ENCODE measurements at regions not wholly inside any gene's neighbourhood (a gene's known extent, or its start where the extent isn't known, plus 50 kb on each side); places are given as distances from the start of the nearest gene placed in this dataset.
A peak's percentile ranks its signal among the peaks of the same experiment; 100 is the strongest.

DNA sequence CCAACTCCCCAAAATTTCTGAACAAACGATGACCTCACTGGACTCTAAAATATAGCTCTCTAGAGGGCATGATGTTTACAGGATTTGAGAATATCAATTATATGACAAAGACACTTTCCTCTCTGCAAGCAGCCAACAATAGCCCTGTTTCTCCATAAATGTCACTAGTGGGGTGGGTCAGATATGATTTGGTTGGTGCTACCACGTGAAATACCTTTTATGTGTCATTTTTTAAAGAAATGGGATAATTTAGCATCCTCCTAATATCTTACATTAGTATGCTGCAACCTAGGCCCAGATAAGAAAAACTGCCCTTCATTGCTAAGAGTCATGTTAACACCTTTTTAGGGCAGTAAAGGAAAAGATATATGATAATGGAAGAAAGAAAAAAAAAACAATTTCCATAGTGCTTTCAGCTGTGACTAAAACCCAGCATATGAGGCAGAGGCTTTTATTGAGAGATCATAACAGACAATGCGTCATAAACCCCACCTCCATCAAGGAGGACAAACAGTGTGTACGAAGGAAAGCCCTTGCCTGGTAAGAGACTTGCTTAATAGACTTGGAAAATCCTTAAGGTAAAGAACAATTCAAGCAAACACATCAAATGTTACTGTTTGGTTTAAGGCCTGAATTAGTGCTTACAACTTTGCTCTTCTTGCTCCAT, 372.4 kb upstream of the PAPPA start:
- Histone ChIP-seq H3K36me3 (replicated peaks in 1 of 2; ENCODE audit: control insufficient read depth in 1 of 2, insufficient read depth in 2 of 2, low read length in 1 of 2) (no peaks in the 10 kb centered on the region), H3K27ac (ENCODE audit: low read depth in 2 of 2, low read length in 1 of 2) (no peak overlapping the region)

DNA sequence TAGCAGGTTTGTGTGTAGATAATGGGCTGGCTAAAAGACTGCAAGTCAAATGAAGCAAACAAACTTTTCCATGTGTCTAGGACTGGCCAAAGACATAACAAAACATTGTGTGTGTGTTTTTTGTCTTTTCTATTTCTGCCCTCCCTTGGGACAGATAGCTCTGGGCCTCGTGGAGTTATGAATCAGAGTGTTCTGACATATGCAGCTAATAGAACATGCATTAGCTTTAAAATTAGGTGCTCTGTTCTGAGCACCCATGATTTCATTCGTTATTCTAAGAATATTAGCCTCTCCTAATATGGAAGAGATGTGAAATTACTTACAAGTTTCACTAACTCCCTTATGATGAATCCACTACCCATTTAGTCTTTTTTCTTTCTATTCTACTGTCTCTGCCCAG, 367.3 kb upstream of the PAPPA start:
- 47% methylated on average over 2 of the region's 2 CpGs for WGBS (ENCODE audit: low lambda C conversion rate)
- Histone ChIP-seq H3K4me3 (ENCODE audit: low read depth in 2 of 2, low read length in 1 of 2) (no peak overlapping the region), H3K27me3 (ENCODE audit: insufficient read depth) (no peaks in the 10 kb centered on the region), H3K27ac (ENCODE audit: low read depth in 2 of 2, low read length in 1 of 2) (no peak overlapping the region; a peak in 1 of 4 replicates), H3K4me2 (no peak overlapping the region), H3K9ac (no peak overlapping the region), H3K36me3 (replicated peaks in 1 of 2; ENCODE audit: control insufficient read depth in 1 of 2, insufficient read depth in 2 of 2, low read length in 1 of 2) (no peaks in the 10 kb centered on the region), H4K20me1 (ENCODE audit: insufficient read depth) (no peaks in the 10 kb centered on the region), H3K79me2 (ENCODE audit: insufficient read depth) (no peaks in the 10 kb centered on the region), H3F3A (replicated peaks; ENCODE audit: insufficient read depth) (no peaks in the 10 kb centered on the region), H3K9me2 (no peaks in the 10 kb centered on the region), H3K4me1 (ENCODE audit: control insufficient read depth in 1 of 2, insufficient read depth in 2 of 2, low read depth in 1 of 2, low read length in 1 of 2) (no peaks in the 10 kb centered on the region), H2AFZ (ENCODE audit: low read depth) (0 out of 2 replicates have a peak overlapping the region, but pooled peaks have one; percentile 4), H3K9me3 (no peaks in the 10 kb centered on the region)
- POLR2A ChIA-PET = no interaction called here
- no peak for DNase-seq
- no peak for TF ChIP-seq ELF1 (IDR thresholded peaks at IDR 0.05)
- TF ChIP-seq NFIC (IDR thresholded peaks at IDR 0.05; ENCODE audit: borderline replicate concordance) = no peak
- no peak for TF ChIP-seq EP300 (IDR thresholded peaks at IDR 0.05; ENCODE audit: borderline replicate concordance in 1 of 2, low read depth in 1 of 2, low read length in 1 of 2)
- TF ChIP-seq FOXM1 (IDR thresholded peaks at IDR 0.05; ENCODE audit: low read depth) = no peak
- CTCF ChIA-PET = no interaction called here

More for the DNA sequence above, 372.4 kb upstream of the PAPPA start:
- Histone ChIP-seq H3K27me3 (ENCODE audit: insufficient read depth) (no peaks in the 10 kb centered on the region), H3K4me3 (ENCODE audit: low read depth in 2 of 2, low read length in 1 of 2) (no peak overlapping the region), H3K9ac (no peak overlapping the region), H3K9me3 (no peaks in the 10 kb centered on the region), H3F3A (replicated peaks; ENCODE audit: insufficient read depth) (peaks cover 3% of the 10 kb centered on the region), H2AFZ (ENCODE audit: low read depth) (no peak overlapping the region), H3K4me1 (ENCODE audit: control insufficient read depth in 1 of 2, insufficient read depth in 2 of 2, low read depth in 1 of 2, low read length in 1 of 2) (no peaks in the 10 kb centered on the region; a peak in 1 of 4 replicates), H4K20me1 (ENCODE audit: insufficient read depth) (no peaks in the 10 kb centered on the region), H3K9me2 (no peaks in the 10 kb centered on the region), H3K79me2 (ENCODE audit: insufficient read depth) (no peaks in the 10 kb centered on the region), H3K4me2 (no peak overlapping the region)
- ChIA-PET POLR2A (no interaction called here), CTCF (no interaction called here)
- DNase-seq = no peak
- TF ChIP-seq ELF1 (IDR thresholded peaks at IDR 0.05) (no peak), GATA2 (CRISPR knock-in tag; IDR thresholded peaks at IDR 0.05) (no peak), SIN3A (IDR thresholded peaks at IDR 0.05; ENCODE audit: borderline replicate concordance, low read depth, low read length) (no peak), FOXM1 (IDR thresholded peaks at IDR 0.05; ENCODE audit: low read depth) (no peak), FOSL2 (IDR thresholded peaks at IDR 0.05; ENCODE audit: borderline replicate concordance, low read depth) (no peak), ZBTB33 (IDR thresholded peaks at IDR 0.05; ENCODE audit: borderline replicate concordance, low read depth) (no peak)
- WGBS (ENCODE audit: low lambda C conversion rate) = 74% methylated on average over 4 of the region's 4 CpGs

- Histone ChIP-seq H3K79me2 (ENCODE audit: insufficient read depth) (no peaks in the 10 kb centered on the region), H3K9ac (no peak overlapping the region), H3K27me3 (ENCODE audit: insufficient read depth) (no peaks in the 10 kb centered on the region), H3K9me2 (no peaks in the 10 kb centered on the region), H3K4me2 (no peak overlapping the region), H3F3A (replicated peaks; ENCODE audit: insufficient read depth) (peaks cover 8% of the 10 kb centered on the region), H3K4me3 (ENCODE audit: low read depth in 2 of 2, low read length in 1 of 2) (no peak overlapping the region), H3K36me3 (replicated peaks in 1 of 2; ENCODE audit: control insufficient read depth in 1 of 2, insufficient read depth in 2 of 2, low read length in 1 of 2) (no peaks in the 10 kb centered on the region), H2AFZ (ENCODE audit: low read depth) (no peak overlapping the region), H4K20me1 (ENCODE audit: insufficient read depth) (no peaks in the 10 kb centered on the region), H3K27ac (ENCODE audit: low read depth in 2 of 2, low read length in 1 of 2) (no peak overlapping the region), H3K4me1 (ENCODE audit: control insufficient read depth in 1 of 2, insufficient read depth in 2 of 2, low read depth in 1 of 2, low read length in 1 of 2) (no peaks in the 10 kb centered on the region; a peak in 1 of 4 replicates), H3K9me3 (no peaks in the 10 kb centered on the region)
- CTCF ChIA-PET = no interaction called here
- TF ChIP-seq FOSL2 (IDR thresholded peaks at IDR 0.05; ENCODE audit: borderline replicate concordance, low read depth) (no peak), NRF1 (IDR thresholded peaks at IDR 0.05; ENCODE audit: low read depth, low read length) (no peak), RCOR1 (IDR thresholded peaks at IDR 0.05; ENCODE audit: low read length) (no peak), GATA2 (CRISPR knock-in tag; IDR thresholded peaks at IDR 0.05) (no peak), SMC3 (IDR thresholded peaks at IDR 0.05; ENCODE audit: low read depth, low read length) (no peak), GABPA (IDR thresholded peaks at IDR 0.05; ENCODE audit: low read depth) (no peak), RXRA (IDR thresholded peaks at IDR 0.05; ENCODE audit: borderline replicate concordance, low read depth) (no peak), USF2 (IDR thresholded peaks at IDR 0.05; ENCODE audit: borderline replicate concordance, low read depth, low read length) (no peak), IRF3 (IDR thresholded peaks at IDR 0.05; ENCODE audit: low read depth, low read length) (no peak)
- TF ChIP-seq, protein P1, sequence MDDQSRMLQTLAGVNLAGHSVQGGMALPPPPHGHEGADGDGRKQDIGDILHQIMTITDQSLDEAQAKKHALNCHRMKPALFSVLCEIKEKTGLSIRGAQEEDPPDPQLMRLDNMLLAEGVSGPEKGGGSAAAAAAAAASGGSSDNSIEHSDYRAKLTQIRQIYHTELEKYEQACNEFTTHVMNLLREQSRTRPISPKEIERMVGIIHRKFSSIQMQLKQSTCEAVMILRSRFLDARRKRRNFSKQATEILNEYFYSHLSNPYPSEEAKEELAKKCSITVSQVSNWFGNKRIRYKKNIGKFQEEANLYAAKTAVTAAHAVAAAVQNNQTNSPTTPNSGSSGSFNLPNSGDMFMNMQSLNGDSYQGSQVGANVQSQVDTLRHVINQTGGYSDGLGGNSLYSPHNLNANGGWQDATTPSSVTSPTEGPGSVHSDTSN (IDR thresholded peaks at IDR 0.05) = no peak
- no peak for DNase-seq
- 83% methylated on average over 6 of the region's 6 CpGs for WGBS (ENCODE audit: low lambda C conversion rate)
- POLR2A ChIA-PET = no interaction called here
Measured at GRCh38 chr9:115790520-115790919, 363.1 kb upstream of the PAPPA start.

Data from SK-N-SH (cell line).